Glomerular visceral epithelial cell (primary cell): ENCODE measurements at regions not wholly inside any gene's neighbourhood (a gene's known extent, or its start where the extent isn't known, plus 50 kb on each side); places are given as distances from the start of the nearest gene placed in this dataset.
"Not testable (repeated sequence)": the region's sequence is repeated elsewhere in the genome, so short reads cannot be mapped to it uniquely, and the experiment has no call there.

Source experiments
- DNase-seq: peaks from one replicate; pipeline ENCODE4 v3.0.0-alpha.2; 2016; ENCODE audit errors: extremely low spot score

DNA sequence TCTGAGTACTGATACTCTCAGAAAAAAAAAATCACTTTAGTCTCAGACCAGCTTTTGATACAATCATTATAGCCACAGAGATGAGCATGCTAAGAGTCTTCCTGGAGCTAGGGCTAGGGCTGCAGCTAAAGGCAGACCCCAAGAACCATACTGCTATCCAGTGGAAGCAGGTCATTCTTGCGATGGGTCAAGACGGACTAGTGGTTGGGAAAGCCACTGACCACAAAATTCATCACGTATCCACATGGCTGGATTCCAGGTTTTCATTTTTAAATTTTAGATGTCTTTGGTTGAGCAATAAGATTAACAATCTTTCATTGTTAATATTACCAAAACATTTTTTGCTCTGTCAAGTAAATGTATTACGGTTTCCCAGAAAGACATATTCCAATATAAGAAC lies 598.1 kb downstream of the DNAH5 start:
- peak; percentile 18 for DNase-seq

DNA sequence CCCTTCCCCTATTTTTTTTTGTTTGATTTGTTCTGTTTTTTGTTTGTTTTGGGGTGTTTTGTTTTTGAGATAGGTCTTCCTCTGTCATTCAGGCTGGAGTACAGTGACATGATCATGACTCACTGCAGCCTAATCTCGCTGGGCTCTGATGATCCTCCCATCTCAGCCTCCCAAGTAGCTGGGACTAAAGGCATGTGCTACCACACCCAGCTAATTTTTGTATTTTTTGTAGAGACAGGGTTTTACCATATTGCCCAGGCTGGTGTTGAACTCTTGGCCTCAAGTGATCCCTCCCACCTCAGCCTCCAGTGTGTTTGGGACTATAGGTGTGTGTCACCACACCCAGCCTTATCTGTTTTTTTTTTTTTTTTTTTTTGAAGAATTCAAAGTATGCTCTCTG lies 605.4 kb downstream of the DNAH5 start:
- no peak for DNase-seq

DNA sequence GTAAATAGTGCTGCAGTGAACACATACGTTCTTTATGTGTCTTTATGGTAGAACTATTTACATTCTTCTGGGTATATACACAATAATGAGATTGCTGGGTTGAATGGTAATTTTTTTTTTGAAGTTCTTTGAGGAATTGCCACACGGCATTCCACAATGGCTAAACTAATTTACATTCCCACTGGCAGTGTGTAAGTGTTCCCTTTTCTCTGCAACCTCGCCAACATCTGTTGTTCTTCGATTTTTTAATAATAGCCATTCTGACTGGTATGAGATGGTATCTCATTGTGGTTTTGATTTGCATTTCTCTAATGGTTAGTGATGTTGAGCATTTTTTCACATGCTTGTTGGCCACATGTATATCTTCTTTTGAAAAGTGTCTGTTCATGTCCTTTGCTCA lies 609.5 kb downstream of the DNAH5 start:
- DNase-seq = not testable (repeated sequence)

DNA sequence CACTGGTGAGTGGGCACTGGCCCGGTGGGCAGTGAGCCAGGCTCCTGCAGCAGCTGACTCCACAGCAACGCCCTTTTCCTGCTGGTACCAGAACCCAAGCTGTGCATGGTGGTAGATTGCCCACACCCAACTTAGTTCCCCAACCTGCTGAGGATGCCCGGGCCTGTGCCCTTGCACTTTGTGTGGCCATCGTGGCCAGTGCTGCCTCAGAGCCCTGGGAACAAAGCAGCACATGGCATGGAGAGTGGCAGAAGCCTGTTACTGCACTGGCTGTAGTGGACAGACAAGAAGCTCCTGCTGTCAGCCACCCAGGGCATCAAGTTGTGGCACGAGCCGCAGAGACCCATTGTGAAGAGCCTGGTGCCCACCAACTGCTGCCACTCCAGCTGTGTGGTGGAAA lies 612.9 kb downstream of the DNAH5 start:
- no peak for DNase-seq

DNA sequence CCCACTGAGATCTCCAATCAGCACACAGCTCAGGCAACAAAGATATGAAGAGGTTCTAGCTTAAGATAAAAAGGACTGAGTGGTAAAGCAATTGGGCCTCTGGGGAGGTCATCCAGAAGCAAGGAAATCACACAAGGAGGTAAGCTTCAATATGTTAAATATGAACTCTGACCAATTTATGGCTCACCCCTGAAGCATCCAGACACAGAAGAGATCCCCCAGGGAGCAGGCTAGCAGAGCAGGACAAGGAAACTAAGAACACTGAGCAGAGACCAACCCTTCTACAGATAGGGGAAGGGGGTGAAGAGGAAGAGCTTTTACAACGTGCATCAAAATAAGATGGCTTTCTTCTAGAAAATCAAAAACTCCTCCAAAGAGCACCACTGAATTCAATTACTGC lies 616.2 kb downstream of the DNAH5 start:
- peak; percentile 40 for DNase-seq

DNA sequence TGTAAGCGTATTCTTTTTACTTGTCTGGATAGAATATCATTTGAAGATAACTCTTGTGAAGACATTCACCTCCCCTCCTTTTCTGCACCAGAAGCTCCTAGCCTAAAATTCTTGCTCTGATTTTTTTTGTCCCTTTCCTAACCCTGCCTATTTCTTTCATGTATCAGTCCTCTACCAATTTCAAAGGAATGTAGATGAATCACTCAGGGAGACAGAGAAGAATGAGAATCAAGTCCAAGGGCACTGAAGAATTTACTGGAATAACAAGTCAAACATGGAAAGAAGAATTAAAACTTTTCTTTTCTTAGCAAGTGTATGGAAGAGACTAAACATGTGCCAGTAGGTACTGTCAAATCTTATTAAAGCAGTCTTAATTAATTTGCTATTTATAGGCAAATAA lies 618.7 kb downstream of the DNAH5 start:
- no peak for DNase-seq

DNA sequence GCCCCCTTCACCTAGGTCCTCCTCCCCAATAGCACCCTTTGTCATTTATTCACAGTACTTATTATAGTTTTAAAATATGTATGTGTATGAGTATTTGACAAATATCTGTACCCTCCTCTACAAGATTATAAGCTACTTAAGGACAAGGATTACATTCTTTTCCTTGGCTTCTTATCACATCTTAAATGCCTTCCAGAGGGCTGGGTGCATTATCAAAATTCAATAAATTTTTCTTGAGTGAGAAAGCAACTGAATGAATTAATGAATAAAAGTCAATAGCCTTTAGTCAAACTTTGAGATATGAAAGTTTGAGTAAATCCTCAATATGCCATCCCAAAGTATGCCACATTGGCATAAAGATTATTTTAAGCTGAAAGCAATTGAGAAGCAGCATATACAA lies 621.7 kb downstream of the DNAH5 start:
- no peak for DNase-seq

DNA sequence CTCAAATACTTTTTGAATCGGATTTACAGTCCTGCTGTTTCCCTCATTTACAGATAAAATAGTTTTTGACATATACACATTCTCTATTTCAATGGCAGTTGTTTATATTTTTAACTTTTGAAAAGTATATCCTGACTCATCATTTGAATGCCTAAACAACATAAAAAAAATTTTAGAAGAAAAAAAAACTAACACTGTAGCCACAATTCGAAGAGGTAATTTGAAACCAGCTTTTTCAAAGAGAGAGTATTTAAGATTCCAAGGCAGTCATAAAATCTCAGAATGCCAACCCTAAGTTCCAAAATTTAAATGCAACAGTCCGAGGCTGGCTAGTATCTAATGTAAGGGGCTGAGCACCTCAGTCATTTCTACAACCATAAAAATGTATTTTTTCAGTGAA lies 626.8 kb downstream of the DNAH5 start:
- no peak for DNase-seq

DNA sequence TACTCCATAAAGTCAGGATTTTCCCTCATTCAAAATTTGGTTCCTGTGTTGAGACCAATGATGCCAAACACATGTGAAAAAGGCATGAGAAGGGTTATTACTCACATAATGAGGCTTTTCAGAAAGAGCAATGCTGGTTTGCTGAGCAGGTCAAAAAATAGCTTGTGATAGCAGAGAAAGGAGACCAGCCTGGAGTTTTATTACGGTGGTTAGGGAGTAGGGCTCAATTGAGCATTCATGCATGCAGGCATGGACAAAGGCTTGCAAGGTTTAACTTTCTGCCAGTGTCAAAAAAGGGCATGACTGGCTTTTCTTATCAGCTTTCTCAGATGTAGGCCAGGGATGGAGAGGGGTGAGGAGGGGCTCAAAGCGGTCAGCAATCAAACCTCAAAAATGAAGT lies 628.3 kb downstream of the DNAH5 start:
- DNase-seq = peak; percentile 36

DNA sequence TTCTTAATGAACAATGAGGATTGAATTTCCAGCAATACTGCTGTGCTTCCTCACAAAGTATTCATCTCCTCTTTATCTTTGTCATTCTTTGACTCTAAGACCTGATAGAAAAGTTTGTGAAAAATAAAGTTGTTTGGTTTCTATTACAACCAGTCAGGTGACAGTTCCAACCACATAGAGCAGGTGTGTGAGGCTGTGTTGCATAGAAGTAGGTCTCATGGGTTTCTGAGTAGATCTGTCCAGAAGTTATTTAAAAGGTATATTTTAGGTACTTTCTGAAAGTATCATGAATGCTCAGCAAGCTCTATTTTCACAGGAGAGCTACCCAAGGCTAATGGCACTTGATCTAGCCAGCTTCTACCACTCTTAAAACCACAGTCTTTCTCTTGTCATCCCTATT lies 637.0 kb downstream of the DNAH5 start:
- DNase-seq = no peak

DNA sequence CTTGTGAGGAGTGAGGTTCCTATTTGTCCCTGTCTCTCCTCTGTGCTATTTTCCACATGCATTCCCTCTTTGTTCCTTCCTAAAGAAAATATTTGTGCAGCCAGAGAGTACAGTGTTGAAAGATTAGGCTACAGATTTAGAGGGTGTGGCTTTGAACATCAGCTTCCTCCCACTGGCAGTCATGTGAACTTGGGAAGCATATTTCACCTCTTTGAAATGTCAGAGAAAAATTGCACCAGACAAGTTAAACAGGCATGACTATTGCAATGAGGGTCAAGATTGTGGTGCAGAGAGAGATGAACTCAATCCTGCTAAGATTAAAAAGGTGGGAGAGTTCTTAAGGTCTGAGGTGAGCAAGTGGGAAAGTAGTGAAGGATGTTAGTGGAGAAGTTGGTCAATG lies 641.0 kb downstream of the DNAH5 start:
- no peak for DNase-seq

DNA sequence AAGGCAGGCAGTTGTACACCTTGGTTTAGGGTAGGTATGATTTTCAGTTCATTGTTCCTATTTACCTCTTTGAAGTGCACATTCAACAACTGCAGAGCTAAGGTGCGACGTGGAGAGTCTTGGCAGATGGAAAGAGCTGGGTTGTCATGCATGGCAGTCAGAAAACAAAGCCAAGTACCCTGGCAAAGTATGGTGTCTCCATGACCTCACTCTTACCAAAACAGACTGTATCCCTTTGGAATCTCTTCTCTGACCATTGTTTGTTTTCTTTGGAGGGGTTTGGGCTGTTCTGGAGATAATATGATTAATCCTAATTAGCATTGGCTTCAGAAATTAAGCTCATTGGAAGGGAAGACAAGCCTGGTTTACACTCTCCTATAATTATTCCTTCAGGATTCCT lies 665.7 kb downstream of the DNAH5 start:
- DNase-seq = no peak

DNA sequence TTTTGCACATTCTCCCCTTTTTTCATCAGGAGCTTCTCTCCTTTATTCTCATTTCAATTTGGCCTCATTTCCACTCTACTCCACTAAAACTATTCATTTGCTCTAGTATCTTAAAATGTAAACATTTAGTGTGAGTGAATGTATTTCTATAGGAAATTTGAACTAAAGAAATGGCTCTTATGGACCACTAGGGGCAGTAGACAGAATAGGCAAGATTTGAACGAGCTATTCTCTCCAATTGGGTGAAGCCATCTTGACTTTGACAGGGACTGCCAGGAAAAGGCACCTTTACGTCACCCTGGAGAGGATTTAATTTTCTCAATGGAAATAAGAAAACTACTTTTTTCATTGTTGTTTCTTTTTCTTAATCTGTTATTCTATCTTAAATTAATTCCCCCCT lies 666.3 kb downstream of the DNAH5 start:
- no peak for DNase-seq

DNA sequence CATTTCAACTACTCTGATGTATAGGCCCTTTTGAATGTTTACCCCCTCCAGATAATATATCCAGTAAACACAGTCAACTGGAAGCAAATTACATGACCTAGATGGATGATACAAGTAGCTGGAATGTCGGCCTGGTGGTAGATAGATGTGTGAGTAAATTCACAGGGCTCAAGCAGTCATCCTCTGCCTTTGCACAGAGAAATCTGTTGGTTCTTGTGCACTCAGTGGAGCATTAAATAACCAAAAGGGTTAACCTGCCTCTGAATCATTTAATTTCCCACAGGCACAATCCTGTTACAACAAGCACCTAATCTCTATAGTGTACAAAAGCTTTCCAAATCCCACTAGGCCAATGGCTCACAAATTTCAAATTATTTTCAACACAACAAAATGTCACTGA lies 668.3 kb downstream of the DNAH5 start:
- DNase-seq = peak; percentile 27

DNA sequence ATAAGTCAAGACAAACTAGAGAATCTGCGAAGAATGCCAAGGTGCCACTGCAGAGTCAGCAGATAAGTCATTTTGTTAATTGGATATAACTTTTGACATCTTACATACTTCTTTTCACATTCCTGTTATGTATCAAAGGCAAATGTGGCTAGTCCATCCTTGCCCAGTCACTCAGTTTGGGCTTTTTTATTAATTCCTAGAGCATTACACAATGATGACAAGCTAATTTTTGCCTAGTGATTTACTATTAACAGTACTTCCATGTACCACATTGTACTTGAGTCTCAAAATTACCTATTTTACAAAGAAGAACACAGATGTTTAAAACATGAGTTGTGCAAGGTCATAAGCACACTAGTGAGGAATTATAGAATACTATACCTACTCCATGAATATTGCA lies 680.8 kb downstream of the DNAH5 start:
- DNase-seq = no peak

DNA sequence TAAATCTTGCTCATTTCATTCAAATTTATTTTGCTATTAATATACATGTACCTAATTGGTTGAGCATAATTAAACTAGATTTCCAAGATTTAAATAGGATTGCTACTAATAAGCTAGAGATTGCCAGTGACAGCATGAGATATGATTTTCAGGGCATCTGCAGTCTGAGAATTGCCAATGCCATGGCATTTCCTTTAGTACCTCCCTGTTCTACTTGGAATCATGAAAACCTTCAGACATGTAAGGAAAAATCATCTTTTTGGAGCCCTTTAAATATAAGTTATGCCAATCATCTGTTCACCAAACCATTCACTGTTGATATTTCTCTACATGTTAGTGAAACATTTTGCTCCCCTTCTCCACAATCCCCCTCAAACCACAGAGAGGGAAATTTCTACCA lies 691.4 kb downstream of the DNAH5 start:
- DNase-seq = no peak

DNA sequence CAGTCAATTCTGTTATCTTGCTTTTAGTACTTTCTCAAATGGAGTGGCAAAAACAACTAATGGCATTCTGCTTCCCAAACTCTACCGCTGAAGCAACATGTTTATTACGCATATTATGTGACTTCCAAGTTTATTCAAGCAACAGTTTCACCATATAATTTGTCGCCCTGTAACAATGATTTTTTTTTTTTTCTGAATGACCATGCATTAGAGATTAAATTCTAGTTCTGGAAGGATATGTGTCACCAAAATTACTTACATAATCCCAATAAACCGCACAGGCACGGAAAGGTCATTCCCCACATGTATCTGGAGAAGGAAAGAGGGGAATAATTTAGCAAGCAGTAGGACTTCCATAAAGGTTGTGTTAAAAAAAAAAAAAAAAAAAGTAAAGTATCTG lies 691.8 kb downstream of the DNAH5 start:
- DNase-seq = no peak

DNA sequence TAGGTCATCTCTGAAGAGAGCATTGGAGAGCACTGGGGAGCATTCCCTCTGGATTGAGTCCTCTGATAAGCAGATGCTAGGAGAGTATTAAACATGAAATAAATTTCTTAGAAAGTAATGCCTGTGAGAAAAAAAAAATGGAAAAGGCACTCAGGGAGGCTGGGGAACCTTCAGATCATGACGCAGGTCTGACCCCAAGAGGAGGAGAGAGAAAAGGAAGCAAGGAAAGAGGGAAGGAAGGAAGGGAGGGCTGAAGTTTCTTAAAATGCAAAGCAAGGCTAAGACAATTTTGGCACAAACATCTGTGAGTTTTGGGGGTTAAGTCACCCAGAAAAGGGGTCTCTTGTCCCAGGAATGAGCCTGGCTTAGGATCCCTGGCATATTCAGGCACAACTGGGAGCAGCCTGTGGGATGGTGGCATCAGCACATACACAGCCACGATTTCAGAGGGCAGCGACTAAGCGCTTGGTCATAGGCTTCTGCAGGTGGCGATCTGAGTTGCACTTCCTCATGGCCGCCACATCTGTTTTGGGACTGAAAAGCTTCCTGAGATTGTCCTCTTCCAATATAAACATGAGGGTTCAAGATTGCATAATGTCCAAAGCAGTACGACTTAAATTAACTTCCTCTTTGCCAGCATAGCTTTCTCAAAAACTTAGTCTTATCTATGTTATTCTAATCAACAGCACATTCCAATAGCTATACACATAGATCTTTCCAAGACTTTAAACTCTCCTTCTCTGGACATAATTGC lies 692.7 kb downstream of the DNAH5 start:
- DNase-seq = no peak

DNA sequence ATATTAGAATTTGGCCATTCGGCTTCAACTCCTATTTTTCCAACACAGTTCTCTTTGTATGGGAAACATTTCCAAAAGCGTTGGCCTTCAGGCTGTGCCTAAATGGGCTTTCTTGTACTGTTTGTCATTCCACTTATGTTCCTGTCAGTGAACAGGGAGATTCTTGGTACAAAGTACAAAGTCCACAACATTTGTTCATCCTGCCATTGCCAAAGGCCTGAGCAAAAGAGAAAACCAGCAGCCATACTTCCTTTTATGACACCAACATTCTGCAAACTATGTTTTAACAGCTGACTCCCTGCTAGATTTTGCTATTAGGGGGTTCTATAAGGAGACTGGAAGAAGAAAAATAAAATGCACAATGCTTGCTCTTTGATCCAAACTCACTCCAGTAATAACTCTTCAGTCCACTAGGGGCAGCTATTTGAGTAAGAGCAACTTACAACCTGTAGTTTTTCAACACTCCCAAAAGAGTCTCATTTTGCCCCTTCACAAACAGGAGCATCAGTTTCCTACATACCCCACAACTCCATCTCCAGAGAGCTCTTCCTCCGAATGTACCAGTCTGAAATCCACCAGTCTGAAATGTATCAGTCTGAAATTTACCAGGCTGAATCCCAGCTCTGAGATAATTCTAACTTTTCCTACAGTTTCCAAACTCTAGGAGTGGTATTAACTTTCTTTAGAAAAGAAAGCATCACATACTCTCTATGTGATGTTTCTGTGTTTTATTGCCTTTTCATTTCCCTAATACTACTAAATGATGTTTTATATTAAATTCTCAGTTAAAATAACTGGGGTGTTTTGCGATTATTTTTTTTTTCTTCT lies 693.8 kb downstream of the DNAH5 start:
- no peak for DNase-seq

DNA sequence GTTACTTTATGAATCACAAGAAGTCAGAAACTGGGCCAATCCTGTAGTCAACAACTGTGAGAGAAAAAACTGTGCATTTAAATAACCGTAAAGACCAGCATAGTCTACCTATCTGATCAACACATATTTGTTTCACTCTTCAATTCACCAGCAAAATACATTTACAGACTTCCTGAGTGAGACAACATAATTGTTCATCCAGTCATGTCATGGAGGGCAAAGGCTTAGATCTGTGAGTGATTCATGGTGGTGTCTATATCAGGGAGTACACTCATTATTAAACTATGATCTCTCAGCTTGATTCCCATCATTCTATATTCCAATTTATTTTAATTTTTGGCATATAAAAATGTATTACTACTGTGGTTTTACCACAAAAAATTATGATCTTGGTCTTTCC lies 694.6 kb downstream of the DNAH5 start:
- no peak for DNase-seq

DNA sequence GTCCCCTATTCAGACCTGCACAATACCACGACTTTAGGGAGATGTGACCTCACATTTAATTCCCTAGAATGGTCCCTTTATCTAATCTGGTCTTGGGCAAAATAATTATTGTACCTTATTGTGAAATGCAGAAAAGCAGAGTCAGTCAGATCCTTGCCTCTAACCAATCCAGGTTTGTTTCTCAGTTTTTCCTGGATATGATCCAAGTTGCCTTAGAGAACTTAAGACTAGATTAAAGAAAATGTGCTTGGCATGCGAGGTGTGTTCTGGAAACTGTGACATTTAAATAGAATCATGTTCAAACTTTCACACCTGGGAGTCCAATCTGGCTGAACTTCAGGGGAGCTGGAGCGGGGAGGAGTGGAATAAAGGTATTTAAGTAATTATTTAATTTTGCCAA lies 696.2 kb downstream of the DNAH5 start:
- no peak for DNase-seq

DNA sequence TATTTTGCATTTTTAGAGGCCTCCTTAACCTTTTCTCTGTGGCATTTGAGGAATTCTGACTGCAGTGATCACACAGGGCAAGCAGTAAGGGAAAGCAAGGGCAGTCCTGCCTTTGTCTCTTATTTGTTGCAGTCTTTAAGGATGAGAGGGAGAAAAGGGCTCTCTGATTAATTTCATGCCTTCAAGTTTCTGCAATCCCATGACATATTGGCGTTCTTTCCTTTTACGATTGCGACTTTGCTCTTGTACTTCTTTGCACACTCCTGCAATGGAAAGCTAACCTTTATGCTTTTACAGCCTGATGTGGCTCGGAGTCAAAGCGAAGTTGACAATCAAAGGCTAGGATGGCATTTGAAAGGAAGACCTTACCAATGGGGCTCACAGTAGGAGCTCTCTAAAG lies 698.4 kb downstream of the DNAH5 start:
- DNase-seq = no peak

DNA sequence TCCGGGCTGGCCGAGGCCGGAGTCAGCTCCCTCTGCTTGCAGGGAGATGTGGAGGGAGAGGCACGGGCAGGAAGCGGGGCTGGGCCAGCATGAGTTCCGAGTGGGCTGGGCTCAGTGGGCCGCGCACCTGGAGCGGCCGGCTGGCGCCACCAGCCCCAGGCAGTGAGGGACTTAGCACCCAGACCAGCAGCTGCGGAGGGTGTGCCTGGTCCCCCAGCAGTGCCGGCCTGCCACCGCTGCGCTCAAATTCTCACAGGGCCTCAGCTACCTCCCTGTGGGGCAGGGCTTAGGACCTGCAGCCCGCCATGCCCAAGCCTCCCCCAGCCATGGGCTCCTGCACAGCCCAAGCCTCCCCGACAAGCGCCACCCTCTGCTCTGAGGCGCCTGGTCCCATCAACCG lies 700.3 kb downstream of the DNAH5 start:
- no peak for DNase-seq

DNA sequence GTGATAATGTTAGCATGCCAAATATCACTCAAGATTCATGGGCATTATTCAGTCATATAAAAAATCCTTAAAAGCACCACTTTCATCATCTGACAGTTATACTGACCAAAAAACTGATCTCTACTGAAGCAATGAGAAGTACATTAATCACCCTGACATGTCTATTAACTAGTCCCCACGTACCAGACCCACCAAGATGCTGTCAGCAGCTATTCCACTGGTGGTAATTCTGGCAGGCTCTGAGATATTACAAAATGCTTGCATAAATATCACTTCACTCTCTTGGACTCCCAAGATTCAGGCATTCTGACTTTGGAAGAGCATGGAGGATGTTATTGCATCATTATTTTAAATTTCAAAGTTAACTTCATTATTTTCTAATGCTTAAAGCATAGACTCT lies 717.0 kb downstream of the DNAH5 start:
- no peak for DNase-seq
